IMR-90 (cell line): ENCODE measurements at regions not wholly inside any gene's neighbourhood (a gene's known extent, or its start where the extent isn't known, plus 50 kb on each side); places are given as distances from the start of the nearest gene placed in this dataset.

ENCODE experiments used
- ATAC-seq: fragments of 200-7000 bp; cut with Tn5 transposase; 2 replicates; pipeline ENCODE4 v1.9.1; 2020; ENCODE audit warnings: low read depth, mild to moderate bottlenecking, moderate library complexity
- BruUV-seq: library from RNA; stranded (reverse); fragments of 400-500 nt; replicated peaks from 2 replicates; lab custom pipeline; 2021; lab: Mats Ljungman, UMichigan
- CTCF ChIA-PET: fragments of 300-600 bp; formaldehyde crosslinking; extraction: SDS; loops from one replicate; lab custom pipeline; 2021; ENCODE audit warnings: antibody characterized with exemption; lab: Yijun Ruan, JAX
- POLR2A ChIA-PET: fragments of 300-600 bp; sonication (Branson Sonifier 250); formaldehyde crosslinking; loops from one replicate; lab custom pipeline; 2022; ENCODE audit warnings: antibody characterized with exemption; ENCODE audit not compliant: unreplicated experiment; lab: Charles Lee
- DNase-seq: peaks from one replicate; pipeline ENCODE4 v3.0.0; 2013
- H2AFZ ChIP-seq: replicated peaks from 2 replicates; pipeline ENCODE3; 2013; ENCODE audit warnings: low read length, mild to moderate bottlenecking; ENCODE audit not compliant: poor library complexity
- H2AK5ac ChIP-seq: 2 replicates; pipeline ENCODE4 v1.6.1; 2013; ENCODE audit warnings: low read depth, low read length, inconsistent platforms
- H2AK9ac ChIP-seq: replicated peaks from 2 replicates; pipeline ENCODE3; 2013; ENCODE audit warnings: mild to moderate bottlenecking, low read depth, low read length, moderate library complexity; ENCODE audit not compliant: poor library complexity
- H2BK120ac ChIP-seq: 2 replicates; pipeline ENCODE4 v1.6.1; 2013; ENCODE audit warnings: low read depth, low read length, inconsistent platforms
- H2BK15ac ChIP-seq: 3 replicates; pipeline ENCODE4 v1.6.1; 2013; ENCODE audit warnings: low read depth, low read length, inconsistent platforms
- H2BK20ac ChIP-seq: 2 replicates; pipeline ENCODE4 v1.6.1; 2013; ENCODE audit warnings: low read depth, mild to moderate bottlenecking, inconsistent platforms, low read length, moderate library complexity
- H2BK5ac ChIP-seq: 2 replicates; pipeline ENCODE4 v1.6.1; 2013; ENCODE audit warnings: mild to moderate bottlenecking, low read depth, low read length, inconsistent platforms; ENCODE audit not compliant: poor library complexity, severe bottlenecking
- H3K14ac ChIP-seq: replicated peaks from 2 replicates; pipeline ENCODE4 v1.6.1; 2013; ENCODE audit warnings: low read depth, low read length, inconsistent platforms
- H3K18ac ChIP-seq: 2 replicates; pipeline ENCODE4 v1.6.1; 2013; ENCODE audit warnings: low read depth, low read length, control low read depth
- H3K23ac ChIP-seq: 2 replicates; pipeline ENCODE4 v1.6.1; 2013; ENCODE audit warnings: low read depth, low read length, inconsistent platforms
- H3K27ac ChIP-seq: 2 replicates; pipeline ENCODE4 v1.5.1; 2013; ENCODE audit warnings: mild to moderate bottlenecking, control low read depth, low read length; ENCODE audit not compliant: insufficient read depth
- H3K27me3 ChIP-seq: 2 replicates; pipeline ENCODE4 v1.6.1; 2013; ENCODE audit warnings: low read length; ENCODE audit not compliant: control insufficient read depth, insufficient read depth
- H3K36me3 ChIP-seq: 2 replicates; pipeline ENCODE4 v1.6.1; 2013; ENCODE audit warnings: low read length, mixed read lengths; ENCODE audit not compliant: control insufficient read depth, insufficient read depth
- H3K4ac ChIP-seq: 2 replicates; pipeline ENCODE4 v1.6.1; 2013; ENCODE audit warnings: low read depth, low read length, inconsistent platforms
- H3K4me1 ChIP-seq: 2 replicates; pipeline ENCODE4 v1.6.1; 2013; ENCODE audit warnings: low read length, mixed read lengths; ENCODE audit not compliant: control insufficient read depth, insufficient read depth
- H3K4me2 ChIP-seq: 2 replicates; pipeline ENCODE4 v1.6.1; 2013; ENCODE audit warnings: low read depth, mild to moderate bottlenecking, control low read depth, low read length, moderate library complexity
- H3K4me3 ChIP-seq: 2 replicates; pipeline ENCODE4 v1.5.1; 2013; ENCODE audit warnings: low read depth, mild to moderate bottlenecking, control low read depth, low read length, moderate library complexity; ENCODE audit not compliant: insufficient read depth
- H3K56ac ChIP-seq: 2 replicates; pipeline ENCODE4 v1.6.1; 2013; ENCODE audit warnings: low read length, inconsistent platforms; ENCODE audit not compliant: insufficient read depth; ENCODE audit errors: extremely low read depth
- H3K79me1 ChIP-seq, 2 experiments: 2 replicates each; pipeline ENCODE4 v1.6.1; 2013; ENCODE audit warnings: low read length in 2 of 2, inconsistent platforms in 1 of 2, low read depth in 1 of 2
- H3K9ac ChIP-seq: 2 replicates; pipeline ENCODE4 v1.6.1; 2013; ENCODE audit warnings: low read depth, low read length, control low read depth
- H3K9me1 ChIP-seq: 2 replicates; pipeline ENCODE4 v1.6.1; 2013; ENCODE audit warnings: low read length, inconsistent platforms; ENCODE audit not compliant: insufficient read depth
- H3K9me3 ChIP-seq: 2 replicates; pipeline ENCODE4 v1.6.1; 2013; ENCODE audit warnings: low read length; ENCODE audit not compliant: control insufficient read depth, insufficient read depth
- H4K20me1 ChIP-seq: 2 replicates; pipeline ENCODE4 v1.6.1; 2013; ENCODE audit warnings: low read length, inconsistent platforms; ENCODE audit not compliant: insufficient read depth
- H4K5ac ChIP-seq: 2 replicates; pipeline ENCODE4 v1.6.1; 2013; ENCODE audit warnings: mild to moderate bottlenecking, low read depth, low read length, control low read depth
- H4K8ac ChIP-seq, 2 experiments: 2 replicates each; pipeline ENCODE4 v1.6.1; 2013; ENCODE audit warnings: low read depth in 2 of 2, low read length in 2 of 2, control low read depth in 1 of 2, inconsistent platforms in 1 of 2
- H4K91ac ChIP-seq: 2 replicates; pipeline ENCODE4 v1.6.1; 2013; ENCODE audit warnings: low read depth, low read length, inconsistent platforms; ENCODE audit not compliant: insufficient read depth
- CEBPB ChIP-seq: IDR thresholded peaks from 2 replicates; pipeline ENCODE4 v1.6.1; 2012; ENCODE audit warnings: low read depth, low read length, improper control_type of control experiment
- ELK1 ChIP-seq: fragments of 150-350 bp; IDR thresholded peaks from 2 replicates; pipeline ENCODE4 v1.6.1; 2016; ENCODE audit warnings: low read depth, mild to moderate bottlenecking, low read length, moderate library complexity, borderline replicate concordance
- FOS ChIP-seq: fragments of 150-350 bp; IDR thresholded peaks from 2 replicates; pipeline ENCODE4 v1.6.1; 2016; ENCODE audit warnings: low read depth, low read length
- MAFK ChIP-seq: IDR thresholded peaks from 2 replicates; pipeline ENCODE4 v1.6.1; 2012; ENCODE audit warnings: low read depth, low read length, improper control_type of control experiment
- MAZ ChIP-seq: IDR thresholded peaks from 2 replicates; pipeline ENCODE4 v1.6.1; 2012; ENCODE audit warnings: low read depth, mild to moderate bottlenecking, low read length, improper control_type of control experiment, moderate library complexity, borderline replicate concordance
- MXI1 ChIP-seq: IDR thresholded peaks from 2 replicates; pipeline ENCODE4 v1.6.1; 2012; ENCODE audit warnings: low read depth, mild to moderate bottlenecking, low read length, moderate library complexity, borderline replicate concordance
- NFE2L2 ChIP-seq: fragments of 150-350 bp; IDR thresholded peaks from 2 replicates; pipeline ENCODE4 v1.6.1; 2016; ENCODE audit warnings: low read depth, mild to moderate bottlenecking, low read length
- POLR2A ChIP-seq: IDR thresholded peaks from 2 replicates; pipeline ENCODE4 v1.6.1; 2012; ENCODE audit warnings: mild to moderate bottlenecking, low read depth, low read length
- RAD21 ChIP-seq: IDR thresholded peaks from 2 replicates; pipeline ENCODE4 v1.6.1; 2012; ENCODE audit warnings: low read length, improper control_type of control experiment
- RCOR1 ChIP-seq: IDR thresholded peaks from 2 replicates; pipeline ENCODE4 v1.6.1; 2012; ENCODE audit warnings: mild to moderate bottlenecking, low read length, improper control_type of control experiment; ENCODE audit not compliant: insufficient replicate concordance
- RFX5 ChIP-seq: IDR thresholded peaks from 2 replicates; pipeline ENCODE4 v1.8.0; 2012; ENCODE audit warnings: low read depth, mild to moderate bottlenecking, low read length, moderate library complexity
- SMC3 ChIP-seq: fragments of 150-350 bp; IDR thresholded peaks from 2 replicates; pipeline ENCODE4 v1.6.1; 2016; ENCODE audit warnings: low read depth, mild to moderate bottlenecking, antibody characterized with exemption, low read length, moderate library complexity
- USF2 ChIP-seq: fragments of 150-350 bp; IDR thresholded peaks from 2 replicates; pipeline ENCODE4 v1.6.1; 2017; ENCODE audit warnings: mild to moderate bottlenecking, antibody characterized with exemption, low read length, low read depth
- WGBS, 2 experiments: methylation state at CpG; one replicate each; pipeline versions ENCODE4 v1.1.5 to v1.1.7; 2013; ENCODE audit warnings: missing lambda C conversion rate in 2 of 2; ENCODE audit not compliant: insufficient read length in 1 of 2; ENCODE audit errors: extremely low coverage in 2 of 2; 5-methylcytosine and 5-hydroxymethylcytosine counted together
- dilution Hi-C: fragments of 300-500 bp; cut with HindIII; formaldehyde crosslinking; loops from one replicate; pipeline ENCODE4 v1.14.3; 2018; ENCODE audit warnings: low sequenced_read_pairs; ENCODE audit not compliant: unreplicated experiment
- in situ Hi-C: fragments of 300-500 bp; cut with MboI; formaldehyde crosslinking; loops from 3 replicates; pipeline ENCODE4 v1.14.3; 2019; ENCODE audit warnings: low sequenced_read_pairs, inconsistent platforms, mixed read lengths
- intact Hi-C: fragments of 100-400 bp; cut with micrococcal nuclease; formaldehyde crosslinking; loops from 2 replicates; pipeline ENCODE4 v1.10.0; 2022
- TF ChIP-seq, protein P1 (sequence below): conservative IDR thresholded peaks from 2 replicates; pipeline ENCODE4 v1.5.1; 2012; ENCODE audit warnings: mild to moderate bottlenecking, low read depth, low read length, improper control_type of control experiment

DNA sequence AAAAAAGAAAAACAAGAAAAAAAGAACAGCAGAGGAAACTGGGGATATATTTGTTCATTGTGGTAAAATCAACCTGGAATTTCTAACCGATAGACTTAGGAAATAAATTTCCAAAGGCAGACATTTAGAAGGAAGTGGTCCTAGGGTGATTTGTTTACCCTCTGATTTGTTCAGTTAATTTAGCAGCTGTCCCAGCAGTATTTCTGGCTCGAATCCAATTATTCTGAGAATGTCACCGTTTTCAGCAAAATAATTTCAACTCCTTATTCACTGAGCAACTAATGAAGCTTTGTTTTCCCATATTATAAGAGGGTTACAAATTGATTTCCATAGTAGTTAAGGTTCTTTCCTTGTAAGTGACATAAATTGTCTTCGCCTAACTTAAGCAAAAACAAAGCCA is 285.2 kb upstream of the SYT10 start:
- no peak overlapping the region for H2BK15ac ChIP-seq
- H3K14ac ChIP-seq, result no peak overlapping the region
- H3K9ac ChIP-seq, result no peak overlapping the region
- in situ Hi-C loops, result loop anchor here (25.0 kb wide), 1 partner anchor 162 kb away; no protein-coding TSS in a partner anchor
- H3K36me3 ChIP-seq, result no peaks in the 10 kb centered on the region
- no peak overlapping the region for H3K4me3 ChIP-seq
- H4K8ac ChIP-seq, result no peak overlapping the region
- ATAC-seq, result no peak
- no peak overlapping the region for H4K5ac ChIP-seq
- no peak overlapping the region for H3K4me2 ChIP-seq
- H2AFZ ChIP-seq, result no peak overlapping the region
- peaks cover under 1% of the 10 kb centered on the region; the same call in 1 of the 2 replicates for H3K9me3 ChIP-seq
- no peak overlapping the region for H2AK5ac ChIP-seq
- no peak overlapping the region for H2BK20ac ChIP-seq
- H2BK120ac ChIP-seq, result no peak overlapping the region
- TF ChIP-seq ELK1, result no peak
- no peak for TF ChIP-seq MAFK
- TF ChIP-seq POLR2A, result no peak
- TF ChIP-seq FOS, result no peak
- no peak for TF ChIP-seq MXI1
- no peak for TF ChIP-seq RFX5
- TF ChIP-seq USF2, result no peak
- TF ChIP-seq SMC3, result no peak
- TF ChIP-seq RCOR1, result no peak
- no peak for TF ChIP-seq CEBPB
- no peak for TF ChIP-seq NFE2L2
- TF ChIP-seq MAZ, result no peak
- TF ChIP-seq, protein P1, sequence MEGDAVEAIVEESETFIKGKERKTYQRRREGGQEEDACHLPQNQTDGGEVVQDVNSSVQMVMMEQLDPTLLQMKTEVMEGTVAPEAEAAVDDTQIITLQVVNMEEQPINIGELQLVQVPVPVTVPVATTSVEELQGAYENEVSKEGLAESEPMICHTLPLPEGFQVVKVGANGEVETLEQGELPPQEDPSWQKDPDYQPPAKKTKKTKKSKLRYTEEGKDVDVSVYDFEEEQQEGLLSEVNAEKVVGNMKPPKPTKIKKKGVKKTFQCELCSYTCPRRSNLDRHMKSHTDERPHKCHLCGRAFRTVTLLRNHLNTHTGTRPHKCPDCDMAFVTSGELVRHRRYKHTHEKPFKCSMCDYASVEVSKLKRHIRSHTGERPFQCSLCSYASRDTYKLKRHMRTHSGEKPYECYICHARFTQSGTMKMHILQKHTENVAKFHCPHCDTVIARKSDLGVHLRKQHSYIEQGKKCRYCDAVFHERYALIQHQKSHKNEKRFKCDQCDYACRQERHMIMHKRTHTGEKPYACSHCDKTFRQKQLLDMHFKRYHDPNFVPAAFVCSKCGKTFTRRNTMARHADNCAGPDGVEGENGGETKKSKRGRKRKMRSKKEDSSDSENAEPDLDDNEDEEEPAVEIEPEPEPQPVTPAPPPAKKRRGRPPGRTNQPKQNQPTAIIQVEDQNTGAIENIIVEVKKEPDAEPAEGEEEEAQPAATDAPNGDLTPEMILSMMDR, result no peak
- TF ChIP-seq RAD21, result no peak
- H3K56ac ChIP-seq, result no peak overlapping the region
- no peak overlapping the region for H3K18ac ChIP-seq
- no peak overlapping the region for H4K91ac ChIP-seq
- DNase-seq, result no peak
- no peak overlapping the region for H2AK9ac ChIP-seq
- no peaks in the 10 kb centered on the region for H3K79me1 ChIP-seq
- no peaks in the 10 kb centered on the region for H4K20me1 ChIP-seq
- H3K4me1 ChIP-seq, result no peaks in the 10 kb centered on the region
- intact Hi-C loops, result no loop called here
- POLR2A ChIA-PET, result no interaction called here
- no peak overlapping the region for H3K4ac ChIP-seq
- CTCF ChIA-PET, result no interaction called here
- no peaks in the 10 kb centered on the region for H3K9me1 ChIP-seq
- dilution Hi-C loops, result no loop called here
- no peak overlapping the region for H3K23ac ChIP-seq
- no CpG with 5 or more reads among the region's 4 CpGs for WGBS, 2 experiments
- H3K27ac ChIP-seq, result no peak overlapping the region
- no peak overlapping the region for H2BK5ac ChIP-seq
- BruUV-seq, result no TSS peak
- no peaks in the 10 kb centered on the region for H3K27me3 ChIP-seq
